C4-2B (cell line): ENCODE measurements at regions not wholly inside any gene's neighbourhood (a gene's known extent, or its start where the extent isn't known, plus 50 kb on each side); places are given as distances from the start of the nearest gene placed in this dataset.

ENCODE experiments used
- ZFX ChIP-seq: fragments of 450-650 bp; IDR thresholded peaks from 2 replicates; pipeline ENCODE4 v1.6.1; 2017
- TF ChIP-seq, protein P1 (sequence below): fragments of 450-650 bp; conservative IDR thresholded peaks from 2 replicates; pipeline ENCODE4 v1.5.1; 2017; ENCODE audit warnings: mild to moderate bottlenecking

DNA sequence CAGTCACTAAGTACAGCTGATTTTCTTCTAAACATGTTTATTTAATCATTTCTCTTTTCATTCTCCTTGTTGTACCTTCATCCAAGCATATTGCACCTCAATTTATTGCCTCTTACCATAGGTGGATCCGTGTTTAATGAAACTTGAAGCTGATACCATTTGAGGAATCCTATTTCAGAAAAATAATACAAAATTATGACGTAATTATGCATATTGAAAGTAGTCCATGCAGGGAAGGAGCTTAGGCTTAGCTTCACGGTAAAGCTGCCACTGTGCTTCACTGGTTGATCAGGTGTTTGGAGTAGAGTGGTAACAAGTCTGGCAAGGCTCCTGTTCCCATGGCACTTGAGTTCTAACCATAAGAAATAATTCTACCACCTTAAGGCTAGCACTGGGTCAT is 61.0 kb upstream of the CLEC14A start:
- TF ChIP-seq, protein P1, sequence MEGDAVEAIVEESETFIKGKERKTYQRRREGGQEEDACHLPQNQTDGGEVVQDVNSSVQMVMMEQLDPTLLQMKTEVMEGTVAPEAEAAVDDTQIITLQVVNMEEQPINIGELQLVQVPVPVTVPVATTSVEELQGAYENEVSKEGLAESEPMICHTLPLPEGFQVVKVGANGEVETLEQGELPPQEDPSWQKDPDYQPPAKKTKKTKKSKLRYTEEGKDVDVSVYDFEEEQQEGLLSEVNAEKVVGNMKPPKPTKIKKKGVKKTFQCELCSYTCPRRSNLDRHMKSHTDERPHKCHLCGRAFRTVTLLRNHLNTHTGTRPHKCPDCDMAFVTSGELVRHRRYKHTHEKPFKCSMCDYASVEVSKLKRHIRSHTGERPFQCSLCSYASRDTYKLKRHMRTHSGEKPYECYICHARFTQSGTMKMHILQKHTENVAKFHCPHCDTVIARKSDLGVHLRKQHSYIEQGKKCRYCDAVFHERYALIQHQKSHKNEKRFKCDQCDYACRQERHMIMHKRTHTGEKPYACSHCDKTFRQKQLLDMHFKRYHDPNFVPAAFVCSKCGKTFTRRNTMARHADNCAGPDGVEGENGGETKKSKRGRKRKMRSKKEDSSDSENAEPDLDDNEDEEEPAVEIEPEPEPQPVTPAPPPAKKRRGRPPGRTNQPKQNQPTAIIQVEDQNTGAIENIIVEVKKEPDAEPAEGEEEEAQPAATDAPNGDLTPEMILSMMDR: no peak
- no peak for TF ChIP-seq ZFX
